ENCODE measurements at regions not wholly inside any gene's neighbourhood (a gene's known extent, or its start where the extent isn't known, plus 50 kb on each side); places are given as distances from the start of the nearest gene placed in this dataset.

GRCh38 chr11:109998921-109999320 lies 94.3 kb upstream of the ZC3H12C start:
- Histone ChIP-seq H3K27ac (ENCODE audit: low read length) (no peak overlapping the region), H3K36me3 (ENCODE audit: control insufficient read depth in 2 of 2, extremely low read depth in 1 of 2, insufficient read depth in 1 of 2, low read length in 1 of 2) (no peaks in the 10 kb centered on the region), H3K4me1 (ENCODE audit: control insufficient read depth in 1 of 2, extremely low read depth in 1 of 2, insufficient read depth in 2 of 2, low read length in 2 of 2) (no peaks in the 10 kb centered on the region), H3K4me3 (ENCODE audit: control insufficient read depth in 1 of 2, extremely low read depth in 1 of 2, low read length in 1 of 2) (no peak overlapping the region), H3K9me3 (no peaks in the 10 kb centered on the region), H3K27me3 (replicated peaks in 1 of 2; ENCODE audit: control insufficient read depth in 2 of 2, extremely low read depth in 1 of 2, insufficient read depth in 2 of 2, low read length in 1 of 2) (peaks cover 0 to 3% of the 10 kb centered on the region in 2 experiments)
- Mint-ChIP-seq H3K4me3 (no peak overlapping the region), H3K27ac (no peak overlapping the region), H3K27me3 (peaks cover 0 to 7% of the 10 kb centered on the region in 2 donors), H3K36me3 (no peaks in the 10 kb centered on the region), H3K4me1 (no peaks in the 10 kb centered on the region), H3K9me3 (no peaks in the 10 kb centered on the region)
- no peak for ATAC-seq (replicated peaks in 1 of 4)
- ChIA-PET POLR2A (no interaction called here), CTCF (no interaction called here)
- no peak for DNase-seq
- WGBS (ENCODE audit: insufficient coverage): 82% methylated on average over 3 of the region's 3 CpGs

- DNase-seq: no peak
- POLR2A ChIA-PET: no interaction called here
- peaks cover 0 to 7% of the 10 kb centered on the region in 2 donors for H3K27me3 Mint-ChIP-seq
Measured at GRCh38 chr11:110000031-110000502, 93.1 kb upstream of the ZC3H12C start.

GRCh38 chr11:110000850-110001249 lies 92.3 kb upstream of the ZC3H12C start:
- no peak overlapping the region for H3K27ac Mint-ChIP-seq
- POLR2A ChIA-PET: interaction anchor here in 1 of 2 donors (0.6 kb wide), 1 partner anchor 102 kb away, joined by 3 read pairs; no protein-coding TSS in a partner anchor
- no peak overlapping the region for H3K4me3 ChIP-seq (ENCODE audit: control insufficient read depth in 1 of 2, extremely low read depth in 1 of 2, low read length in 1 of 2)
- no peaks in the 10 kb centered on the region for H3K9me3 Mint-ChIP-seq
- H3K4me3 Mint-ChIP-seq: no peak overlapping the region
- peaks cover 0 to 3% of the 10 kb centered on the region in 2 experiments for H3K27me3 ChIP-seq (replicated peaks in 1 of 2; ENCODE audit: control insufficient read depth in 2 of 2, extremely low read depth in 1 of 2, insufficient read depth in 2 of 2, low read length in 1 of 2)
- no peak overlapping the region for H3K27ac ChIP-seq (ENCODE audit: low read length)
- H3K36me3 Mint-ChIP-seq: no peaks in the 10 kb centered on the region
- peaks cover 0 to 7% of the 10 kb centered on the region in 2 donors for H3K27me3 Mint-ChIP-seq
- no peaks in the 10 kb centered on the region for H3K4me1 Mint-ChIP-seq
- ATAC-seq (replicated peaks in 1 of 4) (no peak), DNase-seq (no peak)
- CTCF ChIA-PET: no interaction called here
- no CpG with 5 or more reads among the region's 3 CpGs for WGBS (ENCODE audit: insufficient coverage)
- H3K36me3 ChIP-seq (ENCODE audit: control insufficient read depth in 2 of 2, extremely low read depth in 1 of 2, insufficient read depth in 1 of 2, low read length in 1 of 2): no peaks in the 10 kb centered on the region
- H3K9me3 ChIP-seq: no peaks in the 10 kb centered on the region
- H3K4me1 ChIP-seq (ENCODE audit: control insufficient read depth in 1 of 2, extremely low read depth in 1 of 2, insufficient read depth in 2 of 2, low read length in 2 of 2): no peaks in the 10 kb centered on the region

More at GRCh38 chr11:110000031-110000502, 93.1 kb upstream of the ZC3H12C start:
- H3K4me1 ChIP-seq (ENCODE audit: control insufficient read depth in 1 of 2, extremely low read depth in 1 of 2, insufficient read depth in 2 of 2, low read length in 2 of 2): no peaks in the 10 kb centered on the region
- H3K27ac Mint-ChIP-seq: no peak overlapping the region
- no peaks in the 10 kb centered on the region for H3K4me1 Mint-ChIP-seq
- no peaks in the 10 kb centered on the region for H3K9me3 ChIP-seq
- CTCF ChIA-PET: no interaction called here
- no peaks in the 10 kb centered on the region for H3K36me3 Mint-ChIP-seq
- H3K27ac ChIP-seq (ENCODE audit: low read length): no peak overlapping the region
- no peak overlapping the region for H3K4me3 ChIP-seq (ENCODE audit: control insufficient read depth in 1 of 2, extremely low read depth in 1 of 2, low read length in 1 of 2)
- no peak for ATAC-seq (replicated peaks in 1 of 4)
- no peaks in the 10 kb centered on the region for H3K9me3 Mint-ChIP-seq
- H3K27me3 ChIP-seq (replicated peaks in 1 of 2; ENCODE audit: control insufficient read depth in 2 of 2, extremely low read depth in 1 of 2, insufficient read depth in 2 of 2, low read length in 1 of 2): peaks cover 0 to 3% of the 10 kb centered on the region in 2 experiments
- no peak overlapping the region for H3K4me3 Mint-ChIP-seq
- no peaks in the 10 kb centered on the region for H3K36me3 ChIP-seq (ENCODE audit: control insufficient read depth in 2 of 2, extremely low read depth in 1 of 2, insufficient read depth in 1 of 2, low read length in 1 of 2)
- WGBS (ENCODE audit: insufficient coverage): no CpG with 5 or more reads among the region's 6 CpGs

GRCh38 chr11:110003426-110003825 lies 89.8 kb upstream of the ZC3H12C start:
- no peak overlapping the region for H3K27ac ChIP-seq (ENCODE audit: low read length)
- ChIA-PET CTCF (no interaction called here), POLR2A (no interaction called here)
- WGBS (ENCODE audit: insufficient coverage): no CpG with 5 or more reads among the region's 3 CpGs
- DNase-seq: no peak
- H3K27me3 Mint-ChIP-seq: peaks cover 0 to 9% of the 10 kb centered on the region in 2 donors
- H3K36me3 ChIP-seq (ENCODE audit: control insufficient read depth in 2 of 2, extremely low read depth in 1 of 2, insufficient read depth in 1 of 2, low read length in 1 of 2): no peaks in the 10 kb centered on the region
- no peaks in the 10 kb centered on the region for H3K4me1 ChIP-seq (ENCODE audit: control insufficient read depth in 1 of 2, extremely low read depth in 1 of 2, insufficient read depth in 2 of 2, low read length in 2 of 2)
- no peaks in the 10 kb centered on the region for H3K4me1 Mint-ChIP-seq
- H3K27ac Mint-ChIP-seq: no peak overlapping the region
- H3K4me3 ChIP-seq (ENCODE audit: control insufficient read depth in 1 of 2, extremely low read depth in 1 of 2, low read length in 1 of 2): no peak overlapping the region
- no peaks in the 10 kb centered on the region for H3K9me3 Mint-ChIP-seq
- no peaks in the 10 kb centered on the region for H3K27me3 ChIP-seq (replicated peaks in 1 of 2; ENCODE audit: control insufficient read depth in 2 of 2, extremely low read depth in 1 of 2, insufficient read depth in 2 of 2, low read length in 1 of 2)
- H3K36me3 Mint-ChIP-seq: no peaks in the 10 kb centered on the region
- no peak for ATAC-seq (replicated peaks in 1 of 4)
- H3K4me3 Mint-ChIP-seq: no peak overlapping the region
- no peaks in the 10 kb centered on the region for H3K9me3 ChIP-seq

GRCh38 chr11:110011595-110011994 lies 81.6 kb upstream of the ZC3H12C start:
- H3K9me3 Mint-ChIP-seq: peaks cover 13 to 20% (median 17%) of the 10 kb centered on the region in 3 donors
- no peaks in the 10 kb centered on the region for H3K36me3 ChIP-seq (ENCODE audit: control insufficient read depth in 2 of 2, extremely low read depth in 1 of 2, insufficient read depth in 1 of 2, low read length in 1 of 2)
- no CpG with 5 or more reads among the region's 1 CpG for WGBS (ENCODE audit: insufficient coverage)
- DNase-seq (no peak), ATAC-seq (replicated peaks in 1 of 4) (no peak)
- no peak overlapping the region for H3K27ac Mint-ChIP-seq
- H3K4me3 ChIP-seq (ENCODE audit: control insufficient read depth in 1 of 2, extremely low read depth in 1 of 2, low read length in 1 of 2): no peak overlapping the region
- H3K27me3 ChIP-seq (replicated peaks in 1 of 2; ENCODE audit: control insufficient read depth in 2 of 2, extremely low read depth in 1 of 2, insufficient read depth in 2 of 2, low read length in 1 of 2): no peaks in the 10 kb centered on the region
- ChIA-PET POLR2A (no interaction called here), CTCF (no interaction called here)
- no peak overlapping the region for H3K27ac ChIP-seq (ENCODE audit: low read length)
- H3K4me3 Mint-ChIP-seq: no peak overlapping the region
- H3K4me1 ChIP-seq (ENCODE audit: control insufficient read depth in 1 of 2, extremely low read depth in 1 of 2, insufficient read depth in 2 of 2, low read length in 2 of 2): no peaks in the 10 kb centered on the region
- H3K36me3 Mint-ChIP-seq: no peaks in the 10 kb centered on the region
- peaks cover 0 to 6% of the 10 kb centered on the region in 2 donors for H3K27me3 Mint-ChIP-seq
- no peaks in the 10 kb centered on the region for H3K4me1 Mint-ChIP-seq
- no peaks in the 10 kb centered on the region for H3K9me3 ChIP-seq

- H3K4me1 Mint-ChIP-seq: no peaks in the 10 kb centered on the region
- no peak overlapping the region for H3K27ac Mint-ChIP-seq
- Histone ChIP-seq H3K9me3 (no peaks in the 10 kb centered on the region), H3K27ac (ENCODE audit: low read length) (no peak overlapping the region), H3K36me3 (ENCODE audit: control insufficient read depth in 2 of 2, extremely low read depth in 1 of 2, insufficient read depth in 1 of 2, low read length in 1 of 2) (no peaks in the 10 kb centered on the region), H3K4me3 (ENCODE audit: control insufficient read depth in 1 of 2, extremely low read depth in 1 of 2, low read length in 1 of 2) (no peak overlapping the region), H3K27me3 (replicated peaks in 1 of 2; ENCODE audit: control insufficient read depth in 2 of 2, extremely low read depth in 1 of 2, insufficient read depth in 2 of 2, low read length in 1 of 2) (no peaks in the 10 kb centered on the region), H3K4me1 (ENCODE audit: control insufficient read depth in 1 of 2, extremely low read depth in 1 of 2, insufficient read depth in 2 of 2, low read length in 2 of 2) (no peaks in the 10 kb centered on the region)
- DNase-seq (no peak), ATAC-seq (replicated peaks in 1 of 4) (no peak)
- peaks cover 9 to 15% (median 12%) of the 10 kb centered on the region in 3 donors for H3K9me3 Mint-ChIP-seq
- H3K27me3 Mint-ChIP-seq: peaks cover 0 to 2% of the 10 kb centered on the region in 2 donors
- ChIA-PET CTCF (no interaction called here), POLR2A (no interaction called here)
- H3K36me3 Mint-ChIP-seq: no peaks in the 10 kb centered on the region
- no peak overlapping the region for H3K4me3 Mint-ChIP-seq
Measured at GRCh38 chr11:110015695-110016094, 77.5 kb upstream of the ZC3H12C start.

- DNase-seq (no peak), ATAC-seq (replicated peaks in 1 of 4) (no peak)
- Mint-ChIP-seq H3K4me3 (no peak overlapping the region), H3K9me3 (peaks cover 0 to 10% (median 0%) of the 10 kb centered on the region in 3 donors), H3K27ac (no peak overlapping the region), H3K27me3 (no peaks in the 10 kb centered on the region), H3K4me1 (no peaks in the 10 kb centered on the region), H3K36me3 (no peaks in the 10 kb centered on the region)
- no CpG with 5 or more reads among the region's 3 CpGs for WGBS (ENCODE audit: insufficient coverage)
- CTCF ChIA-PET: no interaction called here
- H3K4me1 ChIP-seq (ENCODE audit: control insufficient read depth in 1 of 2, extremely low read depth in 1 of 2, insufficient read depth in 2 of 2, low read length in 2 of 2): no peaks in the 10 kb centered on the region
- POLR2A ChIA-PET: no interaction called here
- no peak overlapping the region for H3K27ac ChIP-seq (ENCODE audit: low read length)
- H3K9me3 ChIP-seq: no peaks in the 10 kb centered on the region
- no peaks in the 10 kb centered on the region for H3K36me3 ChIP-seq (ENCODE audit: control insufficient read depth in 2 of 2, extremely low read depth in 1 of 2, insufficient read depth in 1 of 2, low read length in 1 of 2)
- H3K4me3 ChIP-seq (ENCODE audit: control insufficient read depth in 1 of 2, extremely low read depth in 1 of 2, low read length in 1 of 2): no peak overlapping the region
- H3K27me3 ChIP-seq (replicated peaks in 1 of 2; ENCODE audit: control insufficient read depth in 2 of 2, extremely low read depth in 1 of 2, insufficient read depth in 2 of 2, low read length in 1 of 2): peaks cover 0 to 2% of the 10 kb centered on the region in 2 experiments
Measured at GRCh38 chr11:110019675-110020074, 73.5 kb upstream of the ZC3H12C start.

Data from T-cell (primary cell).